ENCODE measurements at regions not wholly inside any gene's neighbourhood (a gene's known extent, or its start where the extent isn't known, plus 50 kb on each side); places are given as distances from the start of the nearest gene placed in this dataset.
"Not testable (repeated sequence)": the region's sequence is repeated elsewhere in the genome, so short reads cannot be mapped to it uniquely, and the experiment has no call there.

DNA sequence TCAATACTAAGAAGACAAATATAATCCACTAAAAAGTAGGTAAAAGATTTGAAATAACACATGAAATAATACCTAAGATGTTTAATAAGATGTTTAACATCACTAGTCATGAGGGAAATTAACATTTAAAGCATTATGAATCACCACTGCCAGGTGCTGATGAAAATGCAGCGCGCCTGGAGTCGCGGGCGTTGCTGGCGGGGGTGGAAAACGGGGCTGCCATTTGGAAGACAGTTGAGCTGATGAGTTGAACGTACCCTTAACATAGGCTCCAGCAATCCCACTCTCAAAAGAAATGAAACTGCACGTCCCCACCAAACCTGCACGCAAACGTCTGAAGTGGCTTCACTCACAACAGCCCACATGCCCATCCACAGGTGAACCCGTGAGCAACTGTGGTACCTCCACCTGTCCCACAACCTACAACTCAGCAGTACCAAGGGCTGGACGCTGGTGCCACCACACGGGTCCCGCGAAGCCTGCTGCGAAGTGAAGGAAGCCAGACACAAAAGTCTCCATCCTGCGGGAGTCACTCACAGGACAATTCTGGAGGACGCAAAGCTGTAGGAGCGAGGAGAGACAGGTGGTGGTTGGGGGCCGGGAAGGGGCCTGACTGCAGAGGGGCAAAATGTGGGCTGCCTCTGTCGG is 189.3 kb downstream of the NPIPB11 start:
- TF ChIP-seq CTCF (conservative IDR thresholded peaks at IDR 0.05; ENCODE audit: low read depth, low read length); MAZ (IDR thresholded peaks at IDR 0.05; ENCODE audit: borderline replicate concordance, low read depth, low read length); RAD21 (IDR thresholded peaks at IDR 0.05; ENCODE audit: low read length); POLR2A (IDR thresholded peaks at IDR 0.05; ENCODE audit: low read depth, low read length); CHD1 (IDR thresholded peaks at IDR 0.05; ENCODE audit: low read depth, low read length); BHLHE40 (IDR thresholded peaks at IDR 0.05; ENCODE audit: low read depth, low read length); MXI1 (IDR thresholded peaks at IDR 0.05; ENCODE audit: borderline replicate concordance, low read depth, low read length); USF2 (IDR thresholded peaks at IDR 0.05; ENCODE audit: low read depth, low read length); SMC3 (IDR thresholded peaks at IDR 0.05; ENCODE audit: low read depth, low read length): not testable (repeated sequence)

Measured in IMR-90 (cell line).